Vagina (tissue), 2 donors: ENCODE measurements at regions not wholly inside any gene's neighbourhood (a gene's known extent, or its start where the extent isn't known, plus 50 kb on each side); places are given as distances from the start of the nearest gene placed in this dataset.

ENCODE experiments used
- POLR2AphosphoS5 ChIP-seq, 2 donors: sonication (generic); formaldehyde crosslinking; IDR thresholded peaks; one replicate each; pipeline ENCODE4 v1.9.0; 2017; ENCODE audit warnings: antibody characterized with exemption in 2 of 2, mild to moderate bottlenecking in 2 of 2, low read depth in 1 of 2; ENCODE audit not compliant: insufficient read depth in 1 of 2
- TF ChIP-seq, protein P1 (sequence below), 3 experiments: fragments of 450-650 bp in 2 of 3; fragments of 200-600 bp in 1 of 3; sonication (generic) in 1 of 3; IDR thresholded peaks; one replicate each; pipeline ENCODE4 v1.5.1; 2017 to 2019; ENCODE audit warnings: antibody characterized with exemption in 3 of 3, mild to moderate bottlenecking in 2 of 3, moderate library complexity in 2 of 3

DNA sequence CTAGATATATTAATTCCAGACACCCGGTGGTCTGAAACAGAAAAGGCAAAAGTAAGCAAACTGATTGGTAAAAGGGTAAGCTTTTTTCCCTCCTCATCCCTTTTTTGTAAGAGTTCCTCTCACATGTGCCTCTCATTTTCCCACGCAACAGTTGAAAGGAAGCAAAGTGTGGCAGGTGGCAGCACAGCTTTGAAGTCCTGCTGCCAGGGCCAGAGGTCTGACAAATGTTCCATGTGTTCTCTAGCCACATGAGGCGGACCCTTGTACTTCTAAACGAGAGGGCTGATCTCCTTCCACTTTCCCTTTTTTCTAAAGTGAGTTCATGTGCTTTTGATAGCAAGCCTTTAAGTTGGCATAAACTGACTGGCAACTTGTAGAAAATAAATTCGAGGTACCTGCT is 217.5 kb downstream of the POLR1F start:
- TF ChIP-seq POLR2AphosphoS5 (IDR thresholded peaks at IDR 0.05; ENCODE audit: insufficient read depth in 1 of 2, low read depth in 1 of 2) = no peak
- TF ChIP-seq, protein P1, sequence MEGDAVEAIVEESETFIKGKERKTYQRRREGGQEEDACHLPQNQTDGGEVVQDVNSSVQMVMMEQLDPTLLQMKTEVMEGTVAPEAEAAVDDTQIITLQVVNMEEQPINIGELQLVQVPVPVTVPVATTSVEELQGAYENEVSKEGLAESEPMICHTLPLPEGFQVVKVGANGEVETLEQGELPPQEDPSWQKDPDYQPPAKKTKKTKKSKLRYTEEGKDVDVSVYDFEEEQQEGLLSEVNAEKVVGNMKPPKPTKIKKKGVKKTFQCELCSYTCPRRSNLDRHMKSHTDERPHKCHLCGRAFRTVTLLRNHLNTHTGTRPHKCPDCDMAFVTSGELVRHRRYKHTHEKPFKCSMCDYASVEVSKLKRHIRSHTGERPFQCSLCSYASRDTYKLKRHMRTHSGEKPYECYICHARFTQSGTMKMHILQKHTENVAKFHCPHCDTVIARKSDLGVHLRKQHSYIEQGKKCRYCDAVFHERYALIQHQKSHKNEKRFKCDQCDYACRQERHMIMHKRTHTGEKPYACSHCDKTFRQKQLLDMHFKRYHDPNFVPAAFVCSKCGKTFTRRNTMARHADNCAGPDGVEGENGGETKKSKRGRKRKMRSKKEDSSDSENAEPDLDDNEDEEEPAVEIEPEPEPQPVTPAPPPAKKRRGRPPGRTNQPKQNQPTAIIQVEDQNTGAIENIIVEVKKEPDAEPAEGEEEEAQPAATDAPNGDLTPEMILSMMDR (IDR thresholded peaks at IDR 0.05) = no peak
